HL-60 (cell line): ENCODE measurements at regions not wholly inside any gene's neighbourhood (a gene's known extent, or its start where the extent isn't known, plus 50 kb on each side); places are given as distances from the start of the nearest gene placed in this dataset.

Experiments
- CTCF ChIP-seq: IDR thresholded peaks from one replicate; pipeline ENCODE4 v1.5.1; 2011; ENCODE audit warnings: low read length, control low read depth, inconsistent platforms; ENCODE audit not compliant: insufficient read depth
- POLR2AphosphoS5 ChIP-seq: IDR thresholded peaks from 2 replicates; pipeline ENCODE4 v1.6.1; 2012; ENCODE audit warnings: low read depth
- REST ChIP-seq: IDR thresholded peaks from 2 replicates; pipeline ENCODE4 v1.6.1; 2012; ENCODE audit warnings: low read depth; ENCODE audit not compliant: insufficient replicate concordance

- no peak for TF ChIP-seq CTCF
- TF ChIP-seq POLR2AphosphoS5 = no peak
- no peak for TF ChIP-seq REST
Measured at GRCh38 chr6:19052219-19052618, 665.1 kb downstream of the RNF144B start.
